ENCODE measurements at regions not wholly inside any gene's neighbourhood (a gene's known extent, or its start where the extent isn't known, plus 50 kb on each side); places are given as distances from the start of the nearest gene placed in this dataset.

DNA sequence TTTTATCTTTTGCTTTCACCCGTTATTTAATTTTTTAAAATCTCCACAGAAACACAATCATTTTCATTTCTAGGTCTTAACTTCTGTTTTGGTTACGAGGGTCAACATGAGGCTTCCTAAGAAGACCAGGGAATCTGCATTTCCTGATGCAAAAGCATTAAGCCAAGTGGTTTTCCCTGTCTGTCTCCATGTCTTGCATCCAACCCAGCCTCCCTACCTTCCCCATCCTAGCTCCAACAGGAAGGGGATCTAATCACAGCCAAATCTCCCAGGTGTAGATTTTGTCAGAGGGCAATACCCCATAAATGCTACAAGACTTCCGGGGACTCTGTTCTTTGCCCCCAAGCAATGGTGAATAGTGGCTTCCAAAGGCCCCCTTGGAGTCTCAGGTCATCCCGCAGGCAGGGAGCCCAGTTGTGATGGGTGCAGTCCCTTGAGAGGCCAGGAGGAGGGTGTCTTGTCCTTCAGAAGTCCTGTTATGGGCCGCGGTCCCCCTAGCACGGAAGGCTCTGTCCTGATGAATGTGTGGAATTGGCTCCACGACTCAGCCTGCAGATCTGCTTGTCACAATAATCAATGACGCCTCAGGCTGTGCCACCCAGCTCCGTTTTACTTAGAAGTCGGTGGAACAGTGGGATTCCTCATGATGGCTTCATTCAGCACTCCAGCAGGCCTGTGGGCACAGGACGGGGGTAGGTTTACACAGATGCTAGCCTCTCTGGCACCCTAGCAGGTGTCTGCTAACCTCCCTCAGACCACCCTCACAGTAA lies 141.1 kb downstream of the RGS9 start:
- TF ChIP-seq, protein P1, sequence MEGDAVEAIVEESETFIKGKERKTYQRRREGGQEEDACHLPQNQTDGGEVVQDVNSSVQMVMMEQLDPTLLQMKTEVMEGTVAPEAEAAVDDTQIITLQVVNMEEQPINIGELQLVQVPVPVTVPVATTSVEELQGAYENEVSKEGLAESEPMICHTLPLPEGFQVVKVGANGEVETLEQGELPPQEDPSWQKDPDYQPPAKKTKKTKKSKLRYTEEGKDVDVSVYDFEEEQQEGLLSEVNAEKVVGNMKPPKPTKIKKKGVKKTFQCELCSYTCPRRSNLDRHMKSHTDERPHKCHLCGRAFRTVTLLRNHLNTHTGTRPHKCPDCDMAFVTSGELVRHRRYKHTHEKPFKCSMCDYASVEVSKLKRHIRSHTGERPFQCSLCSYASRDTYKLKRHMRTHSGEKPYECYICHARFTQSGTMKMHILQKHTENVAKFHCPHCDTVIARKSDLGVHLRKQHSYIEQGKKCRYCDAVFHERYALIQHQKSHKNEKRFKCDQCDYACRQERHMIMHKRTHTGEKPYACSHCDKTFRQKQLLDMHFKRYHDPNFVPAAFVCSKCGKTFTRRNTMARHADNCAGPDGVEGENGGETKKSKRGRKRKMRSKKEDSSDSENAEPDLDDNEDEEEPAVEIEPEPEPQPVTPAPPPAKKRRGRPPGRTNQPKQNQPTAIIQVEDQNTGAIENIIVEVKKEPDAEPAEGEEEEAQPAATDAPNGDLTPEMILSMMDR (conservative IDR thresholded peaks at IDR 0.05 in 1 of 2, IDR thresholded peaks at IDR 0.05 in 1 of 2; ENCODE audit: extremely low read depth in 1 of 2, insufficient read depth in 1 of 2, low read depth in 1 of 2, low read length in 2 of 2): peak; percentile 34 to 46
- TF ChIP-seq EZH2 (IDR thresholded peaks at IDR 0.05; ENCODE audit: borderline replicate concordance, low read length): no peak

Measured in mammary epithelial cell (primary cell).